ENCODE measurements at regions not wholly inside any gene's neighbourhood (a gene's known extent, or its start where the extent isn't known, plus 50 kb on each side); places are given as distances from the start of the nearest gene placed in this dataset.
"Not testable (repeated sequence)": the region's sequence is repeated elsewhere in the genome, so short reads cannot be mapped to it uniquely, and the experiment has no call there.

DNA sequence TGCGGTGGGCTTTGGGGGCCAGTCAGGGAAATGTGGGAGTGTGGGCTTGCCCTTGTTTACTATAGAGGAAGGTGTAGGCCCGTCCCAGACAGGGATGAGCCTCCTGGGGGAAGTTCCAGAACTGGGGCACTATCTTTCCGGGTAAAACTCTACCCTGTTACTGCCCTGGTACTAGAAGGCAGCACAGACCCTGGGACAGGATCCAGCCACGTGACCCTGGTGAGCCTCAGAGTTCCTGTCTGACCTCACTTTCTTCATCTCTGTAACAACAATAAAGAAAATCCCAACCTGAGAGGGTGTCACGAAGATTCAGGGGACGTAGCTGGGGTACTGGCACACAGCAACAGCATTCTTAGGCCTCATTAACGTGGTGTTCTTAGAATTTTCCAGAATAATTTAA lies 239.6 kb upstream of the FOXF1 start:
- H3K27me3 ChIP-seq (ENCODE audit: insufficient read depth, poor library complexity, severe bottlenecking) = peaks cover 38% of the 10 kb centered on the region
- TF ChIP-seq, protein P1, sequence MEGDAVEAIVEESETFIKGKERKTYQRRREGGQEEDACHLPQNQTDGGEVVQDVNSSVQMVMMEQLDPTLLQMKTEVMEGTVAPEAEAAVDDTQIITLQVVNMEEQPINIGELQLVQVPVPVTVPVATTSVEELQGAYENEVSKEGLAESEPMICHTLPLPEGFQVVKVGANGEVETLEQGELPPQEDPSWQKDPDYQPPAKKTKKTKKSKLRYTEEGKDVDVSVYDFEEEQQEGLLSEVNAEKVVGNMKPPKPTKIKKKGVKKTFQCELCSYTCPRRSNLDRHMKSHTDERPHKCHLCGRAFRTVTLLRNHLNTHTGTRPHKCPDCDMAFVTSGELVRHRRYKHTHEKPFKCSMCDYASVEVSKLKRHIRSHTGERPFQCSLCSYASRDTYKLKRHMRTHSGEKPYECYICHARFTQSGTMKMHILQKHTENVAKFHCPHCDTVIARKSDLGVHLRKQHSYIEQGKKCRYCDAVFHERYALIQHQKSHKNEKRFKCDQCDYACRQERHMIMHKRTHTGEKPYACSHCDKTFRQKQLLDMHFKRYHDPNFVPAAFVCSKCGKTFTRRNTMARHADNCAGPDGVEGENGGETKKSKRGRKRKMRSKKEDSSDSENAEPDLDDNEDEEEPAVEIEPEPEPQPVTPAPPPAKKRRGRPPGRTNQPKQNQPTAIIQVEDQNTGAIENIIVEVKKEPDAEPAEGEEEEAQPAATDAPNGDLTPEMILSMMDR (IDR thresholded peaks at IDR 0.05; ENCODE audit: poor library complexity, severe bottlenecking) = no peak
- no peak for ATAC-seq (ENCODE audit: low read depth)
- H3K36me3 ChIP-seq (ENCODE audit: low read depth) = no peaks in the 10 kb centered on the region
- H3K4me1 ChIP-seq (ENCODE audit: insufficient read depth, poor library complexity, severe bottlenecking) = no peaks in the 10 kb centered on the region
- no peak overlapping the region for H3K4me3 ChIP-seq (ENCODE audit: severe bottlenecking)
- no peaks in the 10 kb centered on the region for H3K9me3 ChIP-seq (ENCODE audit: severe bottlenecking)
- no peak overlapping the region for H3K27ac ChIP-seq (ENCODE audit: poor library complexity, severe bottlenecking)
- DNase-seq (ENCODE audit: low spot score) = no peak

GRCh38 chr16:86272744-86273143 lies 237.6 kb upstream of the FOXF1 start:
- ATAC-seq (ENCODE audit: low read depth) (no peak), DNase-seq (ENCODE audit: low spot score) (no peak)
- Histone ChIP-seq H3K4me3 (ENCODE audit: severe bottlenecking) (no peak overlapping the region), H3K27me3 (ENCODE audit: insufficient read depth, poor library complexity, severe bottlenecking) (peaks cover 56% of the 10 kb centered on the region), H3K4me1 (ENCODE audit: insufficient read depth, poor library complexity, severe bottlenecking) (no peaks in the 10 kb centered on the region), H3K36me3 (ENCODE audit: low read depth) (no peaks in the 10 kb centered on the region), H3K9me3 (ENCODE audit: severe bottlenecking) (no peaks in the 10 kb centered on the region), H3K27ac (ENCODE audit: poor library complexity, severe bottlenecking) (no peak overlapping the region)
- TF ChIP-seq, protein P1 (IDR thresholded peaks at IDR 0.05; ENCODE audit: poor library complexity, severe bottlenecking) = no peak

DNA sequence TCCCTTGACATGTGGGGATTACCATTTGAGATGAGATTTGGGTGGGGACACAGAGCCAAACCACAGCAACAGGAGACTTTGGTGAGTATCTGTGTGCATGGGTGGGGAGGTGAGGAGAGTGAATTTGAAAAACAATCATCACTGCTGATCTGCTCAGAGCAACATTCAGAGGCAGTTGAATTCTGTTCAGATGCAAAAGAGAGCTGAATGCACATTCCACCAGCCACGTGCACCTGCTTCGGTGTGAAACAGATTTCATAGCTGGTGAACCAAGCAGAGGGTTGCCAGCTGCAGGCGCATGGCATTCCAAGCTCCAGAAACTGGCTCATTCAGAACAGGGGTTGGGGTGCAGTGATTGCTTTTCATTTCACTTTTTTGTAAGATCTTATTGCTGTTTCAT lies 233.1 kb upstream of the FOXF1 start:
- DNase-seq (ENCODE audit: low spot score) = no peak
- no peaks in the 10 kb centered on the region for H3K9me3 ChIP-seq (ENCODE audit: severe bottlenecking)
- TF ChIP-seq, protein P1 (IDR thresholded peaks at IDR 0.05; ENCODE audit: poor library complexity, severe bottlenecking) = no peak
- peaks cover 66% of the 10 kb centered on the region for H3K27me3 ChIP-seq (ENCODE audit: insufficient read depth, poor library complexity, severe bottlenecking)
- ATAC-seq (ENCODE audit: low read depth) = no peak
- no peak overlapping the region for H3K4me3 ChIP-seq (ENCODE audit: severe bottlenecking)
- H3K36me3 ChIP-seq (ENCODE audit: low read depth) = no peaks in the 10 kb centered on the region
- H3K27ac ChIP-seq (ENCODE audit: poor library complexity, severe bottlenecking) = no peak overlapping the region
- no peaks in the 10 kb centered on the region for H3K4me1 ChIP-seq (ENCODE audit: insufficient read depth, poor library complexity, severe bottlenecking)

- not testable (repeated sequence) for DNase-seq (ENCODE audit: low spot score); H3K9me3 ChIP-seq (ENCODE audit: severe bottlenecking); H3K4me1 ChIP-seq (ENCODE audit: insufficient read depth, poor library complexity, severe bottlenecking); H3K4me3 ChIP-seq (ENCODE audit: severe bottlenecking); H3K36me3 ChIP-seq (ENCODE audit: low read depth); ATAC-seq (ENCODE audit: low read depth); H3K27ac ChIP-seq (ENCODE audit: poor library complexity, severe bottlenecking)
- peaks cover 66% of the 10 kb centered on the region for H3K27me3 ChIP-seq (ENCODE audit: insufficient read depth, poor library complexity, severe bottlenecking)
Observed at GRCh38 chr16:86277859-86278258, 232.5 kb upstream of the FOXF1 start.

DNA sequence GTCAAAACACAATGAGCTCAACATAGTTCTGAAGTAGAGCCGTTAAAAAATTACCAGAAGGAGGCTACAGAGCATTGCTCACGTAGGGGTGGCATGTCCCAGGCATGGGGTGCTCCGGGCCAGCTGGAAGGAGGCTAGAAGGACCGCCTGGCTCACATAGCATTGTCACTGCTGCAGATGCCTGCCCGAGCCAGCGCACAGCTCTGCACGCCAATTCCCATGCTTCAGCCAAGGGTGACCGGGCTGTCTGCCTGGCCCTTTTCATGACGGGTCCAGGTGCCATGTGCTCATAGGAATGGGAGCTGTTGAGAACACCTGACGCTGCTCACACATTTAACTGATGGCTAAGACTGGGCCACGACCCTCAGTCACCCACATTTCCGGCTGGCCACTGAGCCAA lies 228.9 kb upstream of the FOXF1 start:
- no peak for ATAC-seq (ENCODE audit: low read depth)
- H3K4me1 ChIP-seq (ENCODE audit: insufficient read depth, poor library complexity, severe bottlenecking) = no peaks in the 10 kb centered on the region
- H3K4me3 ChIP-seq (ENCODE audit: severe bottlenecking) = no peak overlapping the region
- no peak overlapping the region for H3K27ac ChIP-seq (ENCODE audit: poor library complexity, severe bottlenecking)
- TF ChIP-seq, protein P1 (IDR thresholded peaks at IDR 0.05; ENCODE audit: poor library complexity, severe bottlenecking) = no peak
- peaks cover 72% of the 10 kb centered on the region for H3K27me3 ChIP-seq (ENCODE audit: insufficient read depth, poor library complexity, severe bottlenecking)
- no peak for DNase-seq (ENCODE audit: low spot score)
- H3K9me3 ChIP-seq (ENCODE audit: severe bottlenecking) = no peaks in the 10 kb centered on the region
- H3K36me3 ChIP-seq (ENCODE audit: low read depth) = no peaks in the 10 kb centered on the region
